Mesendoderm (in vitro differentiated cells): ENCODE measurements at regions not wholly inside any gene's neighbourhood (a gene's known extent, or its start where the extent isn't known, plus 50 kb on each side); places are given as distances from the start of the nearest gene placed in this dataset.

Source experiments
- DNase-seq: peaks from one replicate; pipeline ENCODE4 v3.0.0; 2013
- H2AK5ac ChIP-seq: 2 replicates; pipeline ENCODE4 v1.6.1; 2013; ENCODE audit warnings: low read length, inconsistent platforms
- H2BK120ac ChIP-seq: 2 replicates; pipeline ENCODE4 v1.6.1; 2013; ENCODE audit warnings: low read depth, mild to moderate bottlenecking, low read length, moderate library complexity, mixed read lengths
- H2BK15ac ChIP-seq: replicated peaks from 2 replicates; pipeline ENCODE4 v1.6.1; 2013; ENCODE audit warnings: low read depth, mild to moderate bottlenecking, moderate library complexity
- H2BK5ac ChIP-seq: 2 replicates; pipeline ENCODE4 v1.6.1; 2013; ENCODE audit warnings: low read length, inconsistent platforms
- H3K18ac ChIP-seq: 2 replicates; pipeline ENCODE4 v1.6.1; 2013; ENCODE audit warnings: mild to moderate bottlenecking, low read length, mixed read lengths
- H3K23ac ChIP-seq: one replicate; pipeline ENCODE4 v1.6.1; 2013; ENCODE audit warnings: low read length
- H3K27ac ChIP-seq: 2 replicates; pipeline ENCODE4 v1.5.1; 2013; ENCODE audit warnings: low read depth, mild to moderate bottlenecking, inconsistent platforms, low read length, moderate library complexity
- H3K27me3 ChIP-seq: 2 replicates; pipeline ENCODE4 v1.6.1; 2013; ENCODE audit warnings: low read length, control low read depth, mild to moderate bottlenecking, inconsistent platforms; ENCODE audit not compliant: insufficient read depth, poor library complexity
- H3K36me3 ChIP-seq: 2 replicates; pipeline ENCODE4 v1.6.1; 2013; ENCODE audit warnings: low read length, inconsistent platforms; ENCODE audit not compliant: control insufficient read depth, insufficient read depth
- H3K4ac ChIP-seq: one replicate; pipeline ENCODE4 v1.6.1; 2013; ENCODE audit warnings: low read depth, mild to moderate bottlenecking, low read length, moderate library complexity
- H3K4me1 ChIP-seq: 2 replicates; pipeline ENCODE4 v1.6.1; 2013; ENCODE audit warnings: low read depth, low read length, inconsistent platforms; ENCODE audit not compliant: control insufficient read depth
- H3K4me2 ChIP-seq: 2 replicates; pipeline ENCODE4 v1.6.1; 2013; ENCODE audit warnings: low read length
- H3K4me3 ChIP-seq: 2 replicates; pipeline ENCODE4 v1.5.1; 2013; ENCODE audit warnings: mild to moderate bottlenecking, low read length
- H3K56ac ChIP-seq: one replicate; pipeline ENCODE4 v1.6.1; 2013; ENCODE audit warnings: low read length
- H3K79me1 ChIP-seq: 2 replicates; pipeline ENCODE4 v1.6.1; 2013; ENCODE audit warnings: low read length, inconsistent platforms
- H3K79me2 ChIP-seq: 2 replicates; pipeline ENCODE4 v1.6.1; 2013; ENCODE audit warnings: mild to moderate bottlenecking, low read length; ENCODE audit not compliant: control insufficient read depth, insufficient read depth
- H3K9ac ChIP-seq: 2 replicates; pipeline ENCODE4 v1.6.1; 2013; ENCODE audit warnings: low read length, inconsistent platforms
- H4K5ac ChIP-seq: one replicate; pipeline ENCODE4 v1.6.1; 2013; ENCODE audit warnings: low read length
- H4K8ac ChIP-seq: one replicate; pipeline ENCODE4 v1.6.1; 2013; ENCODE audit warnings: low read depth, mild to moderate bottlenecking, control low read depth, low read length, moderate library complexity
- WGBS: extraction: QIAGEN DNeasy Blood & Tissue Kit; methylation state at CpG from one replicate; pipeline ENCODE4 v1.1.7; 2013; ENCODE audit warnings: low lambda C conversion rate, missing lambda C conversion rate; ENCODE audit not compliant: insufficient coverage; ENCODE audit errors: extremely low coverage; 5-methylcytosine and 5-hydroxymethylcytosine counted together

DNA sequence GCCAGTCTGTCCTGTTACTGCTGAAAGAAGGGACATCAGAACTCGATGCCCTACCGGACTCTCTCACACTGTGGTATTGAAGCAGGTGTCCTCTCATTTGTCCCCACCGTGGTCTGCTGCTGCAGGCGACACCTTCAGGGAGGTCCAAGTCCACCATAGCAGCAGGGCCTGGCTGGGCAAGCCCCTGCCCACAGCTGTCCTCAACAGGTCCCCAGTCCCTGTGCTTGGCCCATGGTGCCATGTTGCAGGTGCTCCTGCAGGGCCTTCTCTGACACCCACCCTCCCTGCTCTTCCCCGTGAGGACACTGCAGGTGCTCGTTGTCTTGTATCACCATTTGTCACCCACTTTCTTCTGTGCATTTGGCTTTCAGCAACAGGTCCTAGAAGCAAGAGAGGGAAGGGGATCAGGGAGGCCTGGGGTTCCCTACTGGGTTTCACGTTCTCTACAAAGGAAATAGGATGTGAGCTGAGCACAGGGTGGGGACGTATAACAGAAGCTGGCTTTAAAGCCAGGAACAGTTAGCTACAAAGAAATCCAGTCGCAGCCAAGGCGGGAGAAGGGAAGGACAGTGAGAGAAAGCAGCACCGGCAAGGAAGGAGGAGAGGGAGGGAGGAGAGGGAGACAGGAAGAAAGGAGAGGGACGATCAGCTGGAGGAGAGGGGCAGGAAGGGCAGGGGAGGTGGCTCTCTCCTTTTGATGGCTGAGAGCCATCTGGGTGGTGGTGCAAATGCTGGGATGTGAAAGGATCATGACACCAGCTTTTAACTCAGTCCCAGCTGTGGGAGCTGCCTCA is 117.7 kb upstream of the FRMD4A start:
- no peak overlapping the region for H3K4me3 ChIP-seq
- no peaks in the 10 kb centered on the region for H3K36me3 ChIP-seq
- no peaks in the 10 kb centered on the region for H3K79me1 ChIP-seq
- H4K8ac ChIP-seq: no peak overlapping the region
- no peak overlapping the region for H3K56ac ChIP-seq
- no peaks in the 10 kb centered on the region for H3K79me2 ChIP-seq
- WGBS: no CpG with 5 or more reads among the region's 12 CpGs
- H3K4me1 ChIP-seq: no peaks in the 10 kb centered on the region
- H2BK15ac ChIP-seq: no peak overlapping the region
- no peaks in the 10 kb centered on the region for H3K27me3 ChIP-seq
- H3K23ac ChIP-seq: no peak overlapping the region
- H3K18ac ChIP-seq: no peak overlapping the region
- no peak overlapping the region for H3K4me2 ChIP-seq
- no peak overlapping the region for H4K5ac ChIP-seq
- no peak overlapping the region for H3K9ac ChIP-seq
- no peak overlapping the region for H3K4ac ChIP-seq
- H2AK5ac ChIP-seq: no peak overlapping the region
- DNase-seq: no peak
- H2BK120ac ChIP-seq: no peak overlapping the region
- no peak overlapping the region for H3K27ac ChIP-seq
- H2BK5ac ChIP-seq: no peak overlapping the region

DNA sequence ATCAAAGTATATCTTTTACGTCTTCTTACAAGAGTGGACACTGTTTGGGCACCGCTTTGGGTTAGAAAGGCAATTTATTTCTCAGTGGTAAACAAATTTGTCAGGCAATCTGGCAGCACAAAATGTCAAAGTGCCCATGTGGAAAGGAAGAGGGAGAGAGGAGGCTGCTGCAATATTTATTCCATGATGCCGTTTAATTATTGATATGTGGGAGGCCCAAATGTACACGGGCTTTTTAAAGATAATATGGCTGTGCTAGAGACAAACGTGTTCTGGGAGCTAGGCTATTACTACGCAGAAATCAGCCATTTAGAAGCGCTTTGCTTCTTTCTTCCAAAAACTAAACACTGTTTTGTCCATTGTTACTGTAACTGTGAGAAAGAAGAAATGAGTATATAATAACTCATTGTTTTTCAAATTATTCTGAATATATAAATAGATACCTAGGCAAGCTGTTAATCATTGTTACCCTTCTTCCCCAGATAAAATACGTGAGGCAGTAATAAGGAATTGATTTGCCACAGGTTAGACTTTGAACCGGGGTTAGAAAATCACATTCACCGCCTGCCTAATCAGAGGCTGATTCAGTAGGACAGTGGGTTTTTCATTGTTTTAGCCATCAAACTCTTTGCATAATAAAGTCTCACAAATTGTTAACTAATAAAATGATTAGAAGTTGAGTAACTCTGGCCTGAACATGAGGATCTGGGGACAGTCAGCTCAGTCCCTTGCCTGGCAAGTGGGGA is 116.5 kb upstream of the FRMD4A start:
- H2AK5ac ChIP-seq: no peak overlapping the region
- no peak overlapping the region for H3K27ac ChIP-seq
- H3K56ac ChIP-seq: no peak overlapping the region
- DNase-seq: no peak
- no peaks in the 10 kb centered on the region for H3K27me3 ChIP-seq
- no peak overlapping the region for H3K4me3 ChIP-seq
- no peak overlapping the region for H2BK120ac ChIP-seq
- no peak overlapping the region for H3K9ac ChIP-seq
- no peaks in the 10 kb centered on the region for H3K79me1 ChIP-seq
- no peaks in the 10 kb centered on the region for H3K4me1 ChIP-seq
- no peak overlapping the region for H2BK5ac ChIP-seq
- H3K23ac ChIP-seq: no peak overlapping the region
- no peak overlapping the region for H4K8ac ChIP-seq
- no peaks in the 10 kb centered on the region for H3K36me3 ChIP-seq
- H2BK15ac ChIP-seq: no peak overlapping the region
- H3K4ac ChIP-seq: no peak overlapping the region
- H3K18ac ChIP-seq: no peak overlapping the region
- H3K4me2 ChIP-seq: no peak overlapping the region
- H3K79me2 ChIP-seq: no peaks in the 10 kb centered on the region
- H4K5ac ChIP-seq: no peak overlapping the region
- WGBS: no CpG with 5 or more reads among the region's 10 CpGs

DNA sequence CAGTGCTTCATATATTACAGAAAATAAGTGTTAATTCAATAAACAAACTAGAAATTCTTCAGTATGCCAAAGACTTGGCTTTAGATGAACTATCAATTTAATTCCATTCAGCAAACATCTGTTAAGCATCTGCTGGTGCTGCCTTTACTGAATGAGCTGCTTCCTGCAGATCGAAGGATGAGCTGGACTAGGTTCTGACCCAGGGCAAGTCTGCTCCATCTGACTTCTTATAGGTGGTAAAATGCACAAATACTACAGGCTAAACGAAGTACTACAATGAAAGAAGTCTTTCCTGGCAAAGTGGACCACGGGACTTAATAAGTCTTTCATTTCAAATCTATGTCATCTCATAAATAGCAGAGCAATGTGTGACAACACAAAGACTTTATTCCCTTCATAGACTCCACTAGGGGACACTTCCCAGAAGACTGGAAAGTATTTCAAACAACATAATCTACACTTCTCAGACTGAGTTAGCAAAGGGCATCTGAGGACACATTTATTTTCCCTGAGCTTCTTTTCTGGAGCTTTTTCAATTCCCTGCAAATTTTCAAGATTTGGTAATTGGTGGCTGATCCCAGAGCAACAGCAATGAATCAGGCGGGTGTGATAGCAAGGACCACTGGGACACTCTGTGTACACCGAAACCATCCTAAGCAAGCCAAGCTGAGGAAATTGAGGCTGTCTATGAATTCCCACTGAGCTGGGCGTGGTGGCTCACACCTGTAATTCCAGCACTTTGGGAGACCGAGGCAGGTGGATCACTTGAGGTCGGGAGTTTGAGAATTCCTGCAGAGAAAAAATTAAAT is 108.9 kb upstream of the FRMD4A start:
- Histone ChIP-seq H2BK120ac (no peak overlapping the region), H3K4me3 (no peak overlapping the region), H3K56ac (no peak overlapping the region), H3K27me3 (no peaks in the 10 kb centered on the region), H3K4ac (no peak overlapping the region), H3K36me3 (no peaks in the 10 kb centered on the region), H3K4me2 (no peak overlapping the region), H2BK15ac (no peak overlapping the region), H3K79me2 (no peaks in the 10 kb centered on the region), H3K23ac (no peak overlapping the region), H4K8ac (no peak overlapping the region), H3K79me1 (no peaks in the 10 kb centered on the region), H3K4me1 (no peaks in the 10 kb centered on the region), H3K27ac (no peak overlapping the region), H2BK5ac (no peak overlapping the region), H4K5ac (no peak overlapping the region), H3K9ac (no peak overlapping the region), H3K18ac (no peak overlapping the region), H2AK5ac (no peak overlapping the region)
- no peak for DNase-seq
- WGBS: no CpG with 5 or more reads among the region's 8 CpGs

DNA sequence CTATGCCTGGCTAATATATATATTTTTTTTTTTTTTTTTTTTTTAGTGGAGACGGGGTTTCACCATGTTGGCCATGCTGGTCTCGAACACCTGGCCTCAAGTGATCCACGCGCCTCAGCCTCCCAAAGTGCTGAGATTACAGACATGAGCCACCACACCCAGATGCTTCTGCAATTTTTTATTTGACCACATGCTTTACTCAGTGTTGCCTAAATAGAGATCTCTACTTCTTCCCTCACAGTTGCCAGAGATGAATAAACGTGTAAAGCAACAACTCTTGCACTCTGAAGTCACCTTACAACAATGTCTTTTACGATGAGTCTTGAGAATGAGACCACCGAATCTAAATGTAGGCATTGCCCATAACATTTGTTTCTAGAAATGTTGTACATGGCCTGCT is 107.9 kb upstream of the FRMD4A start:
- Histone ChIP-seq H3K4me3 (no peak overlapping the region), H4K5ac (no peak overlapping the region), H3K4ac (no peak overlapping the region), H3K27ac (no peak overlapping the region), H3K9ac (no peak overlapping the region), H3K79me1 (no peaks in the 10 kb centered on the region), H2BK5ac (no peak overlapping the region), H3K27me3 (no peaks in the 10 kb centered on the region), H3K4me1 (no peaks in the 10 kb centered on the region), H2AK5ac (no peak overlapping the region), H3K36me3 (no peaks in the 10 kb centered on the region), H2BK120ac (no peak overlapping the region), H3K79me2 (no peaks in the 10 kb centered on the region), H3K56ac (no peak overlapping the region), H3K23ac (no peak overlapping the region), H3K4me2 (no peak overlapping the region), H2BK15ac (no peak overlapping the region), H4K8ac (no peak overlapping the region), H3K18ac (no peak overlapping the region)
- no peak for DNase-seq
- no CpG with 5 or more reads among the region's 7 CpGs for WGBS

DNA sequence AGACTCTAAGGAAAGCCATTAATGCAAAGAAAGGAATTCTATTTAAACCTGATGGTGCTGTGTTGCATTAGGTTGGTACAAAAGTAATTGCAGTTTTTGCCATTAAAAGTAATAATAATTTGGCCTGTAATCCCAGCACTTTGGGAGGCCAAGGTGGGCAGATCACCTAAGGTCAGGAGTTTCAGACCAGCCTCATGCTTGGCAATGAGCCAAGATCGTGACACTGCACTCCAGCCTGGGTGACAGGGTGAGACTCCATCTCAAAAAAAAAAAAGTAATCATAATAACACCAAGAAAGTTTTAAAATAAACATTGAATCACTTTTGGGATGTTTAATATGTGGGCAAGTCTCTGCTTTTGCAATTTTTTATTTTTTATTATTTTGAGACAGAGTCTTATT is 107.3 kb upstream of the FRMD4A start:
- Histone ChIP-seq H4K8ac (no peak overlapping the region), H3K56ac (no peak overlapping the region), H2AK5ac (no peak overlapping the region), H2BK15ac (no peak overlapping the region), H3K27me3 (no peaks in the 10 kb centered on the region), H4K5ac (no peak overlapping the region), H3K79me1 (no peaks in the 10 kb centered on the region), H3K4me3 (no peak overlapping the region), H3K36me3 (no peaks in the 10 kb centered on the region), H3K18ac (no peak overlapping the region), H3K27ac (no peak overlapping the region), H3K23ac (no peak overlapping the region), H3K79me2 (no peaks in the 10 kb centered on the region), H3K4me2 (no peak overlapping the region), H2BK5ac (no peak overlapping the region), H3K9ac (no peak overlapping the region), H3K4ac (no peak overlapping the region), H3K4me1 (no peaks in the 10 kb centered on the region), H2BK120ac (no peak overlapping the region)
- DNase-seq: no peak
- WGBS: no CpG with 5 or more reads among the region's 1 CpG
